Activated T-cell treated with anti-CD3 and anti-CD28 coated beads, Interleukin-2, amount 50 U/mL, for 72 hours (primary cell): ENCODE measurements at regions not wholly inside any gene's neighbourhood (a gene's known extent, or its start where the extent isn't known, plus 50 kb on each side); places are given as distances from the start of the nearest gene placed in this dataset.

Source experiments
- ATAC-seq, 2 donors: fragments of 150-1000 bp; cut with Tn5 transposase; replicated peaks in 1 of 2; 2 replicates each; pipeline ENCODE4 v1.10.0; 2021; ENCODE audit warnings: moderate library complexity in 2 of 2, mild to moderate bottlenecking in 1 of 2
- DNase-seq, 2 donors: peaks; one replicate each; pipeline ENCODE4 v3.0.0; 2021 to 2022; ENCODE audit warnings: mixed read lengths in 1 of 2
- H3K27ac Mint-ChIP-seq: one replicate; pipeline ENCODE4 v1.8.0; 2022; ENCODE audit warnings: mild to moderate bottlenecking, moderate library complexity, mixed read lengths
- H3K27me3 Mint-ChIP-seq: one replicate; pipeline ENCODE4 v1.8.0; 2022; ENCODE audit warnings: low read depth, mixed read lengths
- H3K36me3 Mint-ChIP-seq, 2 donors: one replicate each; pipeline ENCODE4 v1.8.0; 2022; ENCODE audit warnings: mixed read lengths in 2 of 2, mild to moderate bottlenecking in 1 of 2; ENCODE audit not compliant: insufficient read depth in 2 of 2
- H3K4me1 Mint-ChIP-seq: one replicate; pipeline ENCODE4 v1.8.0; 2022; ENCODE audit warnings: low read depth, mixed read lengths
- H3K4me3 Mint-ChIP-seq, 2 donors: one replicate each; pipeline ENCODE4 v1.8.0; 2022; ENCODE audit warnings: mild to moderate bottlenecking in 2 of 2, mixed read lengths in 2 of 2, moderate library complexity in 2 of 2
- H3K9me3 Mint-ChIP-seq, 2 donors: one replicate each; pipeline ENCODE4 v1.8.0; 2022; ENCODE audit warnings: mixed read lengths in 2 of 2

- H3K4me3 Mint-ChIP-seq: no peak overlapping the region
- DNase-seq (no peak), ATAC-seq (no peak)
- no peak overlapping the region for H3K27ac Mint-ChIP-seq
- no peaks in the 10 kb centered on the region for H3K4me1 Mint-ChIP-seq
- H3K9me3 Mint-ChIP-seq: no peaks in the 10 kb centered on the region
- H3K27me3 Mint-ChIP-seq: no peaks in the 10 kb centered on the region
- H3K36me3 Mint-ChIP-seq: no peaks in the 10 kb centered on the region
These were observed 1128.4 kb downstream of the SORCS3 start for GRCh38 chr10:105769248-105770184.

GRCh38 chr10:105763611-105764010, 1122.5 kb downstream of the SORCS3 start:
- H3K36me3 Mint-ChIP-seq: no peaks in the 10 kb centered on the region
- H3K4me1 Mint-ChIP-seq: no peaks in the 10 kb centered on the region
- peaks cover 0 to 6% of the 10 kb centered on the region in 2 donors for H3K9me3 Mint-ChIP-seq
- no peak overlapping the region for H3K27ac Mint-ChIP-seq
- ATAC-seq: no peak
- H3K27me3 Mint-ChIP-seq: no peaks in the 10 kb centered on the region
- no peak for DNase-seq
- no peak overlapping the region for H3K4me3 Mint-ChIP-seq

DNA sequence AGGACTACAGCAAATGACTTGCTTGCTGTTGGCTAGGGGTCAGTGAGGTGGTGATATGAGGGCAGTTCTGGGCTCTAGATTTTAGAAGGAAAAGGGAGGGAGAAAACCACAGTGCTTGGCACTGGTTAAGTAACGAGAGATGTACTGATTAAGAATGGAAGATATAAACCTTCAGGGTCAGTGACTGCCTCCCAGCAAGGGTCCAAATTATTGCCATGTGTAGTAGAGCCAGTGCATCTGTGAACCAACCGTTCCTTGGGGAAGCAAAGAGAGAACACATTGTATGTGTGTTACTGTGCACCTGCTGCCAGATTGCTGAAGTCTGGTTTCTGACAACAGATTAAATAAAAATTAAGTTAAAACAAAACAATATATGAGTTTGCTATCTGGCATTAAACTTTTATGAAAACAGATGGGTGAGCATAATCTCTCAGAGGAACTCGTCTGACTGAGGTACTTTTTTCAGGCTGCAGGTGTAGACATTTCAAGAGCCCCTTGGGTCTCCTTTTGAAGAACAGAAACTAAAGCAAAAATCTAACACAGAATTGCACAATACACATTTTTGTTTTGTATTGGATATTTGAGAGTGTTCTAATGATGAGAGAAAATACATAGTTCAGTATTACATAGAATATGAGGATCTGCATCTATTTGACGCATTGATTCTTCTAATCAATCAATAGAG, 1120.6 kb downstream of the SORCS3 start:
- no peaks in the 10 kb centered on the region for H3K36me3 Mint-ChIP-seq
- H3K27ac Mint-ChIP-seq: no peak overlapping the region
- H3K4me3 Mint-ChIP-seq: no peak overlapping the region
- no peaks in the 10 kb centered on the region for H3K4me1 Mint-ChIP-seq
- ATAC-seq (no peak), DNase-seq (no peak)
- no peaks in the 10 kb centered on the region for H3K27me3 Mint-ChIP-seq
- peaks cover 0 to 6% of the 10 kb centered on the region in 2 donors for H3K9me3 Mint-ChIP-seq

DNA sequence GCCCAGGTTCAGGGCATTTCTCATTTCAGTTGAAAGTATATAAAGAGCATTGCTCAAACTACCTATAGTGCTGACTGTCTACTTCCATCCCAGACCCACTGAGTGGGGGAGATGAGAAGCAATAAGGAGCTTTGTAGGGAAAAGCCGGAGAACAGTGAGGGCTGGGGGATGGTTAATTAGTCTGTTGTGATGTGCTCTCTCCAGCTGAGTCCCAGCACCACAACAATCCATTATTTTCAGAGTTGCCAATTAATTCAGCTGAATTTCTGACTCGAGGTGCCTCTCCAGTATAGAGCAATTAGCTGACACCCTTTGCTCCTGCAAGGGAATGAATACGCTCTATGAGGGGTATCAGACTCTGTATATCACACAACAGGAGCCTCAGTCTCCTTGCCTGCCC, 1118.6 kb downstream of the SORCS3 start:
- ATAC-seq (no peak), DNase-seq (no peak)
- H3K36me3 Mint-ChIP-seq: no peaks in the 10 kb centered on the region
- H3K27ac Mint-ChIP-seq: no peak overlapping the region
- H3K9me3 Mint-ChIP-seq: peaks cover 0 to 6% of the 10 kb centered on the region in 2 donors
- no peaks in the 10 kb centered on the region for H3K4me1 Mint-ChIP-seq
- no peaks in the 10 kb centered on the region for H3K27me3 Mint-ChIP-seq
- no peak overlapping the region for H3K4me3 Mint-ChIP-seq

DNA sequence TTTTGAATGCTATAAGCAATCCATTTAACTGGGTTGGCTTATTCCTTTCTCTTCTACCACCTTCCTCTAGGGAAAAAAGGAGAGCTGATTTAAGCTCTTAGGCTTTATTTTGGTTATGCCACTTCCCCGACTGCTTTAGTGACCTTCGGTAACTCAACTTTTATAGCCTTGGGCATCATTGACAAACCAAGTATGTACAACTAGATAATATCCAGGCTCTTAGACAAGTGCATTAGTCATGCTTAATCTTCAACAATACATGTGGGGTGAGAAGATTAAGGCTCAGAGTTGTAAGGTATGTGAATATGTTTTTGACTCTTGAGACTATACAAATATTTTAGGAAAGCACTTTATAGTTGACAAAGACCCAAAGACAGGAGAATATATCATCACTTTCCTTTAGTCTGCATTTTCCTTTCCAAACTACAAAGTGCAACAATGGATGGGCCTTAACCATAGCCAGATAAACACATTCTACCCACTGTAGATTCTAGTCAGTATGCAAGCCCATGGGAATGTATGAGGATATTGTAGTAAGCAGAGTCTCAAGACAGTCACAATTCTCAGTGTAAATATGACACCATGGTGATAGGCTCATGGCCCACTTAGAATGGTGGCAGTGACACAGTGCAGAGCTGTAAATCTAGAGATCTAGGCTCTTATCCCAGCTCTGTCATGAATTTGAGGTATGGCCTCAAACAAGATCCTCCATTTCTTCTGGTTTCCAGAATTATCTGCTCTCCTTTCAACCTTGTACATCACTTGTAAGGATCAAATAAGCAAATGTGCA, 1117.3 kb downstream of the SORCS3 start:
- no peak for DNase-seq
- ATAC-seq: no peak
- Mint-ChIP-seq H3K27ac (no peak overlapping the region), H3K9me3 (peaks cover 0 to 3% of the 10 kb centered on the region in 2 donors), H3K27me3 (no peaks in the 10 kb centered on the region), H3K36me3 (no peaks in the 10 kb centered on the region), H3K4me1 (no peaks in the 10 kb centered on the region), H3K4me3 (no peak overlapping the region)

DNA sequence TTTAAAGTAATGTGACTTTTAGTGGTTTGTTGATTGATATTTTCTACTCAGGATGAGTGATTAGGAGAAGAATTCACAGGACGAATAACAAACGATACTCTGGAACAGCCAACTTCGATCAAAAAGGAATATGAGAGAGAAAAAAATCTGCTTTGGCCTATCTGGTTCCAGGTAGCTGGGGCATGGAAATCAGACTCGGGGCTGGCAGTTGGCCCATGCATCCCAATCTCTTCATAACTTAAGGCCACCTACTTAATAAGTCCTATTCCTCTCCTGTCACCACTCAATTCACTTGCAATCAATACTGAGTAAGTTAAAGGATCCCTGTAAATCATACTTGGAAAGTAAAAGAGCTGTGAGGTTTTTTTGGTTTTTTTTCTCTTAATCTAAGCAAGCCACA, 1116.2 kb downstream of the SORCS3 start:
- Mint-ChIP-seq H3K9me3 (peaks cover 0 to 3% of the 10 kb centered on the region in 2 donors), H3K36me3 (no peaks in the 10 kb centered on the region), H3K4me1 (no peaks in the 10 kb centered on the region), H3K27me3 (no peaks in the 10 kb centered on the region), H3K4me3 (no peak overlapping the region), H3K27ac (no peak overlapping the region)
- no peak for ATAC-seq
- DNase-seq: no peak

DNA sequence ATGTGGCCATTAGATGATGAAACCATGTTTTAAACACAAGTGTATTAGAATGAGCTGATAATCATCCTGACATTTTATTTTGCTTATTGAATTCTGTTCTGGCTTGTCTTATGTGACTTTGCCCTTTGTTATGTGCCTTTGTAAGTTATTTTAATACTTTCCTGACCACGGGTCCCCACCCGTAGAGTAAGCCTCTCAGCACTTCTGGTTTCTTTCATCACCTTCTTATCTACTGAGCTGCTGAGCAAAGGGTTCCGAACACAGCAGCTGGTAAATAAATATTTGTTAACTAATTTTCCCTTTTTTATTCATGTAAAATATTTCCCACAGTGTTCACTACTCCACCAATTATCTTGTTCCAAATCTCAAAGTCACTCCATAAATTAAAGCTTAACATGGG, 1115.3 kb downstream of the SORCS3 start:
- H3K36me3 Mint-ChIP-seq: no peaks in the 10 kb centered on the region
- no peak overlapping the region for H3K27ac Mint-ChIP-seq
- H3K4me3 Mint-ChIP-seq: no peak overlapping the region
- peaks cover 0 to 3% of the 10 kb centered on the region in 2 donors for H3K9me3 Mint-ChIP-seq
- DNase-seq: no peak
- H3K4me1 Mint-ChIP-seq: no peaks in the 10 kb centered on the region
- ATAC-seq: no peak
- H3K27me3 Mint-ChIP-seq: no peaks in the 10 kb centered on the region

DNA sequence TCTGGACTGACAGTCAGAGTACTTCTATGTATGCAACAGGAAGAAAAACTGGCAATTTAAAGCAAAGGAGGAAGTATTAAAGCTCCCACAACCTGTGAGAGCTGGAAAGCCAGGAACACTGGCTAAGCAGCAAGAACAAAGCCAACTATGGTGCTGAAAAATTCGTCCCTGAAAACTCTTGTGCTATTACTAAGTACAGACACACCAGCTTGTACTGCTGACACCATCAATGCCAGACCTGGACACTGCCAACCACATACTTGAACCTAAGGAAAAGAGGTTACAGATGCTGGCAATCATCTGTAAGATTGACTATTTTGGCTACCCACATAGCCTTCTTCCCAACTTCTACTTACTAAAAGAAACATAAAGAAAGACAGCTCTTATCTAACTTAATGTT, 1110.6 kb downstream of the SORCS3 start:
- ATAC-seq: no peak
- no peak overlapping the region for H3K27ac Mint-ChIP-seq
- no peaks in the 10 kb centered on the region for H3K27me3 Mint-ChIP-seq
- no peaks in the 10 kb centered on the region for H3K4me1 Mint-ChIP-seq
- no peaks in the 10 kb centered on the region for H3K9me3 Mint-ChIP-seq
- no peaks in the 10 kb centered on the region for H3K36me3 Mint-ChIP-seq
- H3K4me3 Mint-ChIP-seq: no peak overlapping the region
- no peak for DNase-seq

DNA sequence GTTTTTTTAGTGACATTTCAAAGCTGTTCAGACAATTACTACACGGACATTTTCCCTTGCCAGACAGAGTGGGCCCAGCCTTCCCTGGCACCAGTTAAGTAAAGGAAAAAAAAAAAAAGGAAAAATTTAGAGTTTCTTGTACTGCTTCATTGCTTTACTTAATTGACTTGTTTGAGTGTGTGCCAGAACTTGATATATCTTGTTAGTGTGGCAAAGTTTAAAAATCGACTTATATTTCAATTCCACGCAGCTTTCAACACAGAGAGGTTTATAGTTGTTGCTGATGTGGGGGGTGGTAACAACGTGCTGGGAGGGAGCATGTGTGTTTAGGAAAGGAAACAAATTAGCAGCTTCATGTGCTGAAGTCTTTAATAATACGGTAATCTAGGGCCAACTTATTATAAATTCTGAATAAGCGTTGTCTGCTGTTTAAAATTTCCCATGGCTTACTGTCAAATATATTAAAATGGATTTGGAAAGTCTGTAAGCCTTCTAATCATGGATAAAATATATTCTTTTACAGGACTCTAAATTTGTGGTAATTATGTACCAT, 1104.6 kb downstream of the SORCS3 start:
- H3K27ac Mint-ChIP-seq: no peak overlapping the region
- no peaks in the 10 kb centered on the region for H3K4me1 Mint-ChIP-seq
- no peak overlapping the region for H3K4me3 Mint-ChIP-seq
- no peaks in the 10 kb centered on the region for H3K27me3 Mint-ChIP-seq
- ATAC-seq: no peak
- peaks cover 0 to 6% of the 10 kb centered on the region in 2 donors for H3K9me3 Mint-ChIP-seq
- DNase-seq: no peak
- no peaks in the 10 kb centered on the region for H3K36me3 Mint-ChIP-seq

DNA sequence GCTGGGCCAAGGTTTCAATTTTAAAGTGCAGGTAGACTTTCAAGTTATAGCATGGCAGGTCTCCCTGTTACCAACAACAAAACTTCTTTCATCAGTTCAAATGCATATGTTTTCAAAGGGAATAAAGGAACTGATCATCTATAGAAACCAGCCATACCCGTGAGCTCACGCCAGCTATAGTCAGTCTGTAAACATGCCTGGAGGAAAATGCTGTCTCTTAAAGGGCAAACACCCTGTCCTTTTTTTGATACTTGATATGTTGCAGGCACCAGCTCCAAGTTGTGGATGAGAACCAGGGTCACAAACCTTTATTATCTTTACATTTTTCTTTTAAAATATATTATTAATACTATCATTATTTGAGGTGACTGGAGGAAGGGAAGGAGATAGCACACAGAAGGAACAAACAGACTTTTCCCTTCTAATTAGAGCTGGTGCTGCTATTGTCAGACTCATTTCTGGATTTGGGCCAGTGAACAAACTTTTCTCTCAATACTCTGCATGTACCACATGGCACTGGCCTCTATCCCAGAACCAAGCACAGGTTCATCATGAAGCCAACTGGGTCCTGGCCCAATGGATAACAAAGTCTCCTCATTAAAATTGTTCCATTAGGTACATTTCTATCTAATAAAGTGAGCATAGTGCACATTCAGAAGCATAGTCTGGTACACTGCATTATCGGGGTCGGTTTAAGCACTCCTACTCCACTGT, 1102.4 kb downstream of the SORCS3 start:
- Mint-ChIP-seq H3K4me3 (no peak overlapping the region), H3K4me1 (no peaks in the 10 kb centered on the region), H3K9me3 (peaks cover 0 to 6% of the 10 kb centered on the region in 2 donors), H3K36me3 (no peaks in the 10 kb centered on the region), H3K27ac (no peak overlapping the region), H3K27me3 (no peaks in the 10 kb centered on the region)
- DNase-seq (no peak), ATAC-seq (no peak)

DNA sequence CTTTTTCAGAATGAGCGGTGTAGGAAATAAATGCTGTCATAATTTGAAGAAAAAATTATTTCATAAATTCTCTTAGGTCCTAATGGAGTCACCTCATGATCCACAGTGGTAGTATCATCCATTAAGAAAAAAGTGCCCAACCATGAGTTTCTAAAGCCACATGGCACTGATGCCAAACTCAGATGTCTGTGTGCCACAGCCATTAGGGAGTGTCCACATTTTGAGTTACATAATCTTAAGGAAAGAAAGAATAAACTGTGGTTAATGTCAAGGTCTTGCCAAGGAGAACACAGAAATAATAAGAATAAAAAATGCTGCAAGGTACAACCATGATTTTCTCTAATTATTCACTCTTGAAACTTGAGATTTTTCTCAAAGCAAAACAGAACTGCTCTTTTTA, 1101.8 kb downstream of the SORCS3 start:
- DNase-seq: no peak
- Mint-ChIP-seq H3K36me3 (no peaks in the 10 kb centered on the region), H3K9me3 (peaks cover 0 to 6% of the 10 kb centered on the region in 2 donors), H3K27ac (no peak overlapping the region), H3K4me1 (no peaks in the 10 kb centered on the region), H3K4me3 (no peak overlapping the region), H3K27me3 (no peaks in the 10 kb centered on the region)
- ATAC-seq: no peak

DNA sequence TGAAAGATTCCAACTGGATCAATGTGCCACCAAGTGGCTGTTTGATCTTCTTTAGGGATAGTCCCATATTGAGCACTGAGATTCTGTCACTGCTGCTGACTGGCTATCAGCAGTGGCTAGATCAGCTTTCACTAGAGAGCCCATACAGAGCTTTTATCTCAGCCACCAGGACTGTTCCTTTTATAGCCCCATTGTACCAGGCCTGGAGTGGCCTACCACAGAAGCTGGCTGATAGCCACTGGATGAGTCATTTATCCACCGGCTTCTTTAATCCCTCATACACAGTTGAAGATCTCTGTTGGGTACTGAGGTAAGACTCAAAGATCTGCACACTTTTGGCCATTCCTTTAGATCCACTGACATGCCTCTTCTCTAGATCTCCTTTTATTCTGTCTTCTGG, 1101.1 kb downstream of the SORCS3 start:
- no peak overlapping the region for H3K27ac Mint-ChIP-seq
- H3K9me3 Mint-ChIP-seq: peaks cover 0 to 9% of the 10 kb centered on the region in 2 donors
- no peaks in the 10 kb centered on the region for H3K4me1 Mint-ChIP-seq
- no peak overlapping the region for H3K4me3 Mint-ChIP-seq
- H3K36me3 Mint-ChIP-seq: no peaks in the 10 kb centered on the region
- DNase-seq (no peak), ATAC-seq (no peak)
- no peaks in the 10 kb centered on the region for H3K27me3 Mint-ChIP-seq
